ENCODE measurements at regions not wholly inside any gene's neighbourhood (a gene's known extent, or its start where the extent isn't known, plus 50 kb on each side); places are given as distances from the start of the nearest gene placed in this dataset.

- H3K4me1 ChIP-seq (ENCODE audit: control insufficient read depth in 1 of 2, insufficient read depth in 2 of 2, low read length in 2 of 2), result peaks cover 30 to 48% of the 10 kb centered on the region in 2 experiments
- POLR2A ChIA-PET, result interaction anchor here (0.6 to 2.2 kb wide), 7 partner anchors 9 to 1230 kb away, joined by 3 to 20 read pairs (median 3); no protein-coding TSS in a partner anchor
These were observed 95.5 kb upstream of the ZMIZ1 start for GRCh38 chr10:78972947-78973900.

GRCh38 chr10:78973901-78974616 lies 94.7 kb upstream of the ZMIZ1 start:
- ChIA-PET POLR2A (interaction anchor here (0.6 to 2.2 kb wide), 7 partner anchors 9 to 1230 kb away, joined by 3 to 20 read pairs (median 3); no protein-coding TSS in a partner anchor), CTCF (interaction anchor here (0.6 to 2.6 kb wide), 9 partner anchors 9 to 221 kb away, joined by 3 to 13 read pairs (median 6); no protein-coding TSS in a partner anchor), RAD21 (ENCODE audit: low non-redundant PET in 1 of 2, low total read pairs in 2 of 2, uncharacterized antibody in 2 of 2, unreplicated experiment in 2 of 2) (interaction anchor here (0.6 to 1.4 kb wide), 5 partner anchors 21 to 141 kb away, joined by 3 to 6 read pairs (median 4); no protein-coding TSS in a partner anchor)
- ATAC-seq, result peak; percentile 73
- H2AFZ ChIP-seq (ENCODE audit: low read depth, low read length, poor library complexity, severe bottlenecking), result no peak overlapping the region
- peak overlapping the region; percentile 96 for H3K27ac ChIP-seq (ENCODE audit: low read depth, low read length)
- intact Hi-C loops (cut with micrococcal nuclease), result loop anchor here (2.0 to 5.0 kb wide), 4 partner anchors 95 to 942 kb away; partner anchors contain the start of genes RPS24 and ZMIZ1
- no peaks in the 10 kb centered on the region for H3K9me2 ChIP-seq (ENCODE audit: insufficient read depth)
- H3K9ac ChIP-seq (ENCODE audit: low read length), result peak overlapping the region; percentile 72
- no peaks in the 10 kb centered on the region for H3K27me3 ChIP-seq (ENCODE audit: insufficient read depth, low read length)
- peaks cover 30 to 48% of the 10 kb centered on the region in 2 experiments for H3K4me1 ChIP-seq (ENCODE audit: control insufficient read depth in 1 of 2, insufficient read depth in 2 of 2, low read length in 2 of 2)
- no peaks in the 10 kb centered on the region for H3K36me3 ChIP-seq (ENCODE audit: control insufficient read depth in 1 of 2, insufficient read depth in 2 of 2, low read length in 2 of 2)
- no peaks in the 10 kb centered on the region for H3K79me2 ChIP-seq (ENCODE audit: insufficient read depth, low read length)
- BruUV-seq (replicated peaks), result TSS peak; percentile 45
- no peaks in the 10 kb centered on the region for H4K20me1 ChIP-seq (ENCODE audit: insufficient read depth)
- TF ChIP-seq ATF3 (IDR thresholded peaks at IDR 0.05) (no peak), CEBPB (IDR thresholded peaks at IDR 0.05; ENCODE audit: low read depth) (no peak), CTCF (IDR thresholded peaks at IDR 0.05 in 2 of 3, conservative IDR thresholded peaks at IDR 0.05 in 1 of 3; ENCODE audit: borderline replicate concordance in 1 of 3, insufficient read depth in 1 of 3, low read depth in 2 of 3, low read length in 2 of 3) (no peak), ZFX (IDR thresholded peaks at IDR 0.05) (no peak), ZNF274 (IDR thresholded peaks at IDR 0.05; ENCODE audit: low read depth, low read length) (no peak), JUND (IDR thresholded peaks at IDR 0.05) (no peak)
- H3K4me2 ChIP-seq (ENCODE audit: low read length), result peak overlapping the region; percentile 87
- H3K4me3 ChIP-seq (replicated peaks in 1 of 2; ENCODE audit: low read depth in 1 of 2, low read length in 2 of 2), result peak overlapping the region; percentile 36 to 54
- peak; percentile 42 for DNase-seq (ENCODE audit: low read depth, low spot score)
- no peaks in the 10 kb centered on the region for H3K9me3 ChIP-seq (ENCODE audit: control insufficient read depth in 1 of 2, insufficient read depth in 1 of 2, low read depth in 1 of 2, low read length in 2 of 2)

More at GRCh38 chr10:78972947-78973900, 95.5 kb upstream of the ZMIZ1 start:
- CTCF ChIA-PET, result interaction anchor here (0.6 to 2.6 kb wide), 4 partner anchors 11 to 222 kb away, joined by 4 to 13 read pairs (median 6); no protein-coding TSS in a partner anchor
- Histone ChIP-seq H3K9me2 (ENCODE audit: insufficient read depth) (no peaks in the 10 kb centered on the region), H3K4me2 (ENCODE audit: low read length) (peak overlapping the region; percentile 87), H2AFZ (ENCODE audit: low read depth, low read length, poor library complexity, severe bottlenecking) (no peak overlapping the region), H3K79me2 (ENCODE audit: insufficient read depth, low read length) (no peaks in the 10 kb centered on the region), H4K20me1 (ENCODE audit: insufficient read depth) (no peaks in the 10 kb centered on the region), H3K27ac (ENCODE audit: low read depth, low read length) (peak overlapping the region; percentile 96), H3K9ac (ENCODE audit: low read length) (peak overlapping the region; percentile 72), H3K9me3 (ENCODE audit: control insufficient read depth in 1 of 2, insufficient read depth in 1 of 2, low read depth in 1 of 2, low read length in 2 of 2) (no peaks in the 10 kb centered on the region), H3K4me3 (replicated peaks in 1 of 2; ENCODE audit: low read depth in 1 of 2, low read length in 2 of 2) (peak overlapping the region; percentile 42 to 61), H3K36me3 (ENCODE audit: control insufficient read depth in 1 of 2, insufficient read depth in 2 of 2, low read length in 2 of 2) (no peaks in the 10 kb centered on the region), H3K27me3 (ENCODE audit: insufficient read depth, low read length) (no peaks in the 10 kb centered on the region)
- ATAC-seq, result peak; percentile 64
- TF ChIP-seq ZFX (IDR thresholded peaks at IDR 0.05) (0 out of 2 replicates have a peak, but pooled peaks have one; percentile 16), POLR2AphosphoS5 (IDR thresholded peaks at IDR 0.05; ENCODE audit: low read depth, low read length) (peak; percentile 57), SIN3A (IDR thresholded peaks at IDR 0.05; ENCODE audit: low read depth) (no peak), TCF7L2 (IDR thresholded peaks at IDR 0.05; ENCODE audit: borderline replicate concordance, extremely low read depth, insufficient read depth, insufficient read length) (peak; percentile 5)
- RAD21 ChIA-PET (ENCODE audit: low non-redundant PET in 1 of 2, low total read pairs in 2 of 2, uncharacterized antibody in 2 of 2, unreplicated experiment in 2 of 2), result interaction anchor here (0.6 to 1.3 kb wide), 4 partner anchors 20 to 156 kb away, joined by 3 to 6 read pairs (median 4); no protein-coding TSS in a partner anchor
- BruUV-seq (replicated peaks), result TSS peak; percentile 81
- intact Hi-C loops (cut with micrococcal nuclease), result loop anchor here (5.0 kb wide), 3 partner anchors 179 to 941 kb away; partner anchors contain the start of gene RPS24
- peak; percentile 84 for DNase-seq (ENCODE audit: low read depth, low spot score)

All from HCT116 (cell line).